Astrocyte (in vitro differentiated cells and primary cell): ENCODE measurements at regions not wholly inside any gene's neighbourhood (a gene's known extent, or its start where the extent isn't known, plus 50 kb on each side); places are given as distances from the start of the nearest gene placed in this dataset.

ENCODE experiments used
- EZH2 ChIP-seq: IDR thresholded peaks from 2 replicates; pipeline ENCODE4 v1.6.1; 2012; ENCODE audit warnings: mild to moderate bottlenecking, low read length, inconsistent platforms; ENCODE audit not compliant: insufficient read depth
- TF ChIP-seq, protein P1 (sequence below): IDR thresholded peaks from 2 replicates; pipeline ENCODE4 v1.5.1; 2011; ENCODE audit warnings: low read depth, mild to moderate bottlenecking, inconsistent platforms, low read length, moderate library complexity; ENCODE audit not compliant: insufficient read depth

DNA sequence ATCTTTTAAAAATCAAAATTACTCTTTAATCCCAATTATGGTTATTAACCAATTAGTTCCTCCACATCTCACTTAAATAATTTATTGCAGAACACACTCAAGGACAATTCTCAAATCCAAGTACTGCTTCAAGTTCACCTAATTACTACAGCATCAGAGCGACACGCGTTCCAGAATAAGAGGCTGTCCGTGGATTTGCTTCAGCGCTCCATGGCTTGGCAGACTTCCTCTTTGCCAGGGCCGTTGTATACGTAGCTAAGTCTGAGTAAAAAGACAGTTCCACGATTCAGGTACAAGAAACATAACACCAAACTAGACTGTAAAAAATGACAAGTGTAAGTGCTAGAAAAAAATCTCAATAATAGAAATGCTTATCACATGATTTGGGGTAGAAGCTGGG lies 153.2 kb upstream of the MYT1L start:
- TF ChIP-seq, protein P1, sequence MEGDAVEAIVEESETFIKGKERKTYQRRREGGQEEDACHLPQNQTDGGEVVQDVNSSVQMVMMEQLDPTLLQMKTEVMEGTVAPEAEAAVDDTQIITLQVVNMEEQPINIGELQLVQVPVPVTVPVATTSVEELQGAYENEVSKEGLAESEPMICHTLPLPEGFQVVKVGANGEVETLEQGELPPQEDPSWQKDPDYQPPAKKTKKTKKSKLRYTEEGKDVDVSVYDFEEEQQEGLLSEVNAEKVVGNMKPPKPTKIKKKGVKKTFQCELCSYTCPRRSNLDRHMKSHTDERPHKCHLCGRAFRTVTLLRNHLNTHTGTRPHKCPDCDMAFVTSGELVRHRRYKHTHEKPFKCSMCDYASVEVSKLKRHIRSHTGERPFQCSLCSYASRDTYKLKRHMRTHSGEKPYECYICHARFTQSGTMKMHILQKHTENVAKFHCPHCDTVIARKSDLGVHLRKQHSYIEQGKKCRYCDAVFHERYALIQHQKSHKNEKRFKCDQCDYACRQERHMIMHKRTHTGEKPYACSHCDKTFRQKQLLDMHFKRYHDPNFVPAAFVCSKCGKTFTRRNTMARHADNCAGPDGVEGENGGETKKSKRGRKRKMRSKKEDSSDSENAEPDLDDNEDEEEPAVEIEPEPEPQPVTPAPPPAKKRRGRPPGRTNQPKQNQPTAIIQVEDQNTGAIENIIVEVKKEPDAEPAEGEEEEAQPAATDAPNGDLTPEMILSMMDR: no peak
- no peak for TF ChIP-seq EZH2
